Immature natural killer cell (primary cell): ENCODE measurements at regions not wholly inside any gene's neighbourhood (a gene's known extent, or its start where the extent isn't known, plus 50 kb on each side); places are given as distances from the start of the nearest gene placed in this dataset.

Experiments used
- DNase-seq, 3 donors: peaks; one replicate each; pipeline ENCODE4 v3.0.0; 2022; ENCODE audit warnings: mixed read lengths in 1 of 3
- H3K27ac Mint-ChIP-seq, 6 donors: one replicate each; pipeline ENCODE4 v1.8.0; 2020; ENCODE audit warnings: mixed read lengths in 6 of 6, mild to moderate bottlenecking in 5 of 6, inconsistent platforms in 4 of 6, moderate library complexity in 3 of 6
- H3K27me3 Mint-ChIP-seq, 3 donors: one replicate each; pipeline ENCODE4 v1.8.0; 2020 to 2021; ENCODE audit warnings: low read depth in 3 of 3, mild to moderate bottlenecking in 3 of 3, mixed read lengths in 3 of 3, moderate library complexity in 3 of 3, inconsistent platforms in 1 of 3
- H3K36me3 Mint-ChIP-seq, 3 donors: one replicate each; pipeline ENCODE4 v1.8.0; 2020; ENCODE audit warnings: mixed read lengths in 3 of 3, inconsistent platforms in 2 of 3, mild to moderate bottlenecking in 2 of 3
- H3K4me1 Mint-ChIP-seq, 2 donors: one replicate each; pipeline ENCODE4 v1.8.0; 2020; ENCODE audit warnings: inconsistent platforms in 2 of 2, mild to moderate bottlenecking in 2 of 2, mixed read lengths in 2 of 2, moderate library complexity in 1 of 2
- H3K4me3 Mint-ChIP-seq, 5 donors: one replicate each; pipeline ENCODE4 v1.8.0; 2020; ENCODE audit warnings: mild to moderate bottlenecking in 5 of 5, mixed read lengths in 5 of 5, inconsistent platforms in 3 of 5, moderate library complexity in 3 of 5
- H3K9me3 Mint-ChIP-seq, 6 donors: one replicate each; pipeline ENCODE4 v1.8.0; 2020; ENCODE audit warnings: mild to moderate bottlenecking in 6 of 6, mixed read lengths in 6 of 6, inconsistent platforms in 4 of 6, moderate library complexity in 3 of 6

- no peaks in the 10 kb centered on the region for H3K9me3 Mint-ChIP-seq
Observed at GRCh38 chr20:4560667-4561066, 125.6 kb upstream of the PRNP start.

DNA sequence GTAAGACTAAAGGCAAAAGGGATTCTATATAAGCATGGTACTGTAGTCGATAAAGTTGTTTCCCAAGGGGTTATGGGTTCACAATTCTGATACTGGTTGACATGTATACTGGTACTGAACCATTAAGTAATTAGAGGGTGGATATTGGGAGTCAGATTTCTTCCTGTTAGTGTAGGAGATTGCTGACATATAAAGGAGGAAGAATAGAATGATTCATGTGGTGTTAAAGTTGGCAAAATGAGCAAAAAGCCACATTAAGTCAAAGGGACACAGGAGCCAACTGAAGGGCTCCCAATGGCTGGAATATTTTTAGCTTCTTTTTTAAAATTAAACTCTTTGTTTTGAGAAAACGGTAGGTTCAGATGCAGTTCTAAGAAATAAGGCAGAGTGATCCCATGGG lies 126.3 kb upstream of the PRNP start:
- H3K36me3 Mint-ChIP-seq, result no peaks in the 10 kb centered on the region
- no peak for DNase-seq
- H3K4me1 Mint-ChIP-seq, result no peaks in the 10 kb centered on the region
- H3K27me3 Mint-ChIP-seq, result peaks cover 2 to 23% (median 12%) of the 10 kb centered on the region in 3 donors
- H3K9me3 Mint-ChIP-seq, result no peaks in the 10 kb centered on the region
- H3K4me3 Mint-ChIP-seq, result no peak overlapping the region
- H3K27ac Mint-ChIP-seq, result no peak overlapping the region

More at GRCh38 chr20:4560667-4561066, 125.6 kb upstream of the PRNP start:
- no peak for DNase-seq
- no peak overlapping the region for H3K4me3 Mint-ChIP-seq
- H3K4me1 Mint-ChIP-seq, result no peaks in the 10 kb centered on the region
- no peak overlapping the region for H3K27ac Mint-ChIP-seq
- peaks cover 2 to 21% (median 12%) of the 10 kb centered on the region in 3 donors for H3K27me3 Mint-ChIP-seq
- no peaks in the 10 kb centered on the region for H3K36me3 Mint-ChIP-seq

DNA sequence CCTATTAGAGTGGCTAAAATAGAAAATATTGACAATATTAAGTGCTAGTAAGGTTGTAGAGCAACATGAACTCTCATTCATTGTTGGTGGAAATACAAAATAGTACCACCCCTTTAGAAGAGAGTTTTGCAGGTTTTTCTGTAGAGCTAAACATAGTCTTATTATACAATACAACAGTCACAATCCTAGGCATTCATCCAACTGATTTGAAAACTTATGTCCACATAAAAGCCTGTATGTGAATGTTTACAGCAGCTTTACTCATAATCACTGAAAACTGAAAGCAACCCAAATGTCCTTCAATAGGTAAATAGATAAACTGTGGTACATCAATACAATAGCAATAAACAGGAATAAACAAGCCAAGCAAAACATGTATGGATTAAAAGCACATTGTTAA lies 127.2 kb upstream of the PRNP start:
- Mint-ChIP-seq H3K4me1 (no peaks in the 10 kb centered on the region), H3K9me3 (no peaks in the 10 kb centered on the region), H3K27ac (no peak overlapping the region), H3K4me3 (no peak overlapping the region), H3K27me3 (peaks cover 2 to 24% (median 9%) of the 10 kb centered on the region in 3 donors), H3K36me3 (no peaks in the 10 kb centered on the region)
- no peak for DNase-seq

DNA sequence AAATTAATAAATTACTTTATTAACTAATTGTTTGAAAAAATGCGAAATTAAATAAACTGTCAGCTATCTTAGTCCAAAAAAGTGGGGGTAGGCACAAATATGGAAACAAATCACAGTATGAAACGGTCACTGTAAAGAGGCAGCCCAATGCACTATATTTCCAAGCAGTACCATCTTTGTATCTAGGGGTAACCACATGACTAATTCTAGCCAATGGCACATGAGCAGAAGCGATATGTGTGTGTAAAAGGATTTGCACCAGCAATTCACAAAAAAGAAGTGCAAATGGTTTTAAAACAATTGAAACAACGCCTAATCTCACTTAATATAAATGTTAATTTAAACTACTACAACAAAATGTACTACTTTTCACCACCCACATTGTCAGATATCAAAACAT lies 129.5 kb upstream of the PRNP start:
- Mint-ChIP-seq H3K4me1 (no peaks in the 10 kb centered on the region), H3K27ac (no peak overlapping the region), H3K36me3 (no peaks in the 10 kb centered on the region), H3K4me3 (no peak overlapping the region), H3K9me3 (no peaks in the 10 kb centered on the region), H3K27me3 (peaks cover 2 to 24% (median 10%) of the 10 kb centered on the region in 3 donors)
- no peak for DNase-seq

GRCh38 chr20:4555188-4555890 lies 130.9 kb upstream of the PRNP start:
- Mint-ChIP-seq H3K4me3 (no peak overlapping the region), H3K36me3 (no peaks in the 10 kb centered on the region), H3K27ac (no peak overlapping the region), H3K27me3 (peaks cover 2 to 19% (median 10%) of the 10 kb centered on the region in 3 donors), H3K9me3 (no peaks in the 10 kb centered on the region), H3K4me1 (no peaks in the 10 kb centered on the region)
- DNase-seq, result no peak

DNA sequence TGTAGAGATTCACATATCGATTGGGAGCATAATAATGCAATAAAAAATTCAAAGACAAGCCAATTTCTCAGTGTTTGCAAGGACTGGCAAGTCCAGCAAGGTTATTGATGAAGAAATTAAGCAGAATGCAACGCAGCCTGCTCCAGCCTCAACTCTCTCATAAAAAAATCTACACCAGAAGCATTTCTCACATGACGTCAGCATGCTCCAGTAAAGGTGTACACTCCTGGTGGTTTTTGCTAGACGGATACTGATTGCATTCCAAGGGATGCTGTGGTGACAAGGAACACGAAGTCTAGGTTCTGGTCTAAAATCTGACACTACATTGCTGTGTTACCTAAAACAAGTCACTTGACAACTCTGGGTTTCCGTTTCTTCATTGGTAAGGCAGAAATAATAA lies 131.9 kb upstream of the PRNP start:
- H3K36me3 Mint-ChIP-seq, result no peaks in the 10 kb centered on the region
- peaks cover 2 to 19% (median 7%) of the 10 kb centered on the region in 3 donors for H3K27me3 Mint-ChIP-seq
- H3K9me3 Mint-ChIP-seq, result no peaks in the 10 kb centered on the region
- H3K27ac Mint-ChIP-seq, result no peak overlapping the region
- DNase-seq, result no peak
- no peaks in the 10 kb centered on the region for H3K4me1 Mint-ChIP-seq
- H3K4me3 Mint-ChIP-seq, result no peak overlapping the region

- peaks cover 2 to 18% (median 6%) of the 10 kb centered on the region in 3 donors for H3K27me3 Mint-ChIP-seq
- H3K9me3 Mint-ChIP-seq, result no peaks in the 10 kb centered on the region
- no peak overlapping the region for H3K27ac Mint-ChIP-seq
- no peak for DNase-seq
- no peak overlapping the region for H3K4me3 Mint-ChIP-seq
- H3K36me3 Mint-ChIP-seq, result no peaks in the 10 kb centered on the region
- no peaks in the 10 kb centered on the region for H3K4me1 Mint-ChIP-seq
Observed at GRCh38 chr20:4552075-4552640, 134.1 kb upstream of the PRNP start.

GRCh38 chr20:4550740-4551139 lies 135.5 kb upstream of the PRNP start:
- Mint-ChIP-seq H3K4me3 (no peak overlapping the region), H3K9me3 (no peaks in the 10 kb centered on the region), H3K27me3 (peaks cover 4 to 18% (median 6%) of the 10 kb centered on the region in 3 donors), H3K36me3 (no peaks in the 10 kb centered on the region), H3K4me1 (no peaks in the 10 kb centered on the region), H3K27ac (no peak overlapping the region)
- DNase-seq, result no peak

- no peak overlapping the region for H3K27ac Mint-ChIP-seq
- DNase-seq, result no peak
- no peak overlapping the region for H3K4me3 Mint-ChIP-seq
- H3K9me3 Mint-ChIP-seq, result no peaks in the 10 kb centered on the region
- no peaks in the 10 kb centered on the region for H3K36me3 Mint-ChIP-seq
- peaks cover 4 to 15% (median 6%) of the 10 kb centered on the region in 3 donors for H3K27me3 Mint-ChIP-seq
- H3K4me1 Mint-ChIP-seq, result no peaks in the 10 kb centered on the region
Observed at GRCh38 chr20:4549711-4550259, 136.5 kb upstream of the PRNP start.

DNA sequence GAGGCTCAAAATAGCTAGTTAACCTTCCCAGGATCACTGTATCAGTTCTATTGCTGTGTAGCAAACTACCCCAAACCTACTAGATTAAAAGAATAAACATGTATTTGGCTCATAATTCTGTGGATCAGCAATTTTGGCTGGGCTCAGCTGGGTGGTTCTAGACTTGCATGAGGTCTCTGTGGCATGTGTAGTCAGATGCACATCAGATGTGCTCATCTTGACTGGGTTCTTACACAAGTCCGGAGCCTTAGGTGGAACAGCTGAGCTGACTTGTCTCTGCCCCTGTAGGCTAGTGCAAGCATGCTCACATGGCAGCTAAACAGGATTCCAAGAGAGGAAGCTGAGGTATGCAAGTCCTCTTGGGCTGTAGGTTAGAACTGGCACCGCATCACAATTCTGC lies 137.7 kb upstream of the PRNP start:
- peaks cover 4 to 11% (median 5%) of the 10 kb centered on the region in 3 donors for H3K27me3 Mint-ChIP-seq
- H3K4me1 Mint-ChIP-seq, result no peaks in the 10 kb centered on the region
- no peaks in the 10 kb centered on the region for H3K36me3 Mint-ChIP-seq
- no peak overlapping the region for H3K27ac Mint-ChIP-seq
- H3K4me3 Mint-ChIP-seq, result no peak overlapping the region
- no peaks in the 10 kb centered on the region for H3K9me3 Mint-ChIP-seq
- DNase-seq, result no peak

- Mint-ChIP-seq H3K27ac (no peak overlapping the region), H3K9me3 (no peaks in the 10 kb centered on the region), H3K4me3 (no peak overlapping the region), H3K4me1 (no peaks in the 10 kb centered on the region), H3K36me3 (no peaks in the 10 kb centered on the region), H3K27me3 (peaks cover 3 to 11% (median 4%) of the 10 kb centered on the region in 3 donors)
- no peak for DNase-seq
Observed at GRCh38 chr20:4546786-4547185, 139.5 kb upstream of the PRNP start.

GRCh38 chr20:4546342-4546741 lies 139.9 kb upstream of the PRNP start:
- Mint-ChIP-seq H3K4me3 (no peak overlapping the region), H3K9me3 (no peaks in the 10 kb centered on the region), H3K27me3 (peaks cover 3 to 12% (median 4%) of the 10 kb centered on the region in 3 donors), H3K36me3 (no peaks in the 10 kb centered on the region), H3K27ac (no peak overlapping the region), H3K4me1 (no peaks in the 10 kb centered on the region)
- no peak for DNase-seq

DNA sequence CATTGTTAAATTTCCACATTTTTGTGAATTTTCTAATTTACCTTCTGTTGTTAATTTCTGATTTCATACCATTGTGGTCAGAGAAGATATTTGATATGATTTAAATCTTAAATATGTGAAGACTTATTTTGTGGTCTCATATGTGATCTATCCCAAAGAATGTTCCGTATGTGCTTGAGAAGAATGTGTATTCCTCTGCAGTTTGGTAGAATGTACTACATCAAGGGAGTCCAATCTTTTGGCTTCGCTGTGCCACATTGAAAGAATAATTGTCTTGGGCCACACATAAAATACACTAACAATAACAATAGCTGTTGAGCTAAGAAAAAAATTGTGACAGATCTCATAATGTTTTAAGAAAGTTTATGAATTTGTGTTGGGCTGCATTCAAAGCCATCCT lies 140.7 kb upstream of the PRNP start:
- Mint-ChIP-seq H3K4me1 (no peaks in the 10 kb centered on the region), H3K9me3 (no peaks in the 10 kb centered on the region), H3K36me3 (no peaks in the 10 kb centered on the region), H3K27me3 (peaks cover 3 to 16% (median 4%) of the 10 kb centered on the region in 3 donors), H3K4me3 (no peak overlapping the region), H3K27ac (no peak overlapping the region)
- no peak for DNase-seq

DNA sequence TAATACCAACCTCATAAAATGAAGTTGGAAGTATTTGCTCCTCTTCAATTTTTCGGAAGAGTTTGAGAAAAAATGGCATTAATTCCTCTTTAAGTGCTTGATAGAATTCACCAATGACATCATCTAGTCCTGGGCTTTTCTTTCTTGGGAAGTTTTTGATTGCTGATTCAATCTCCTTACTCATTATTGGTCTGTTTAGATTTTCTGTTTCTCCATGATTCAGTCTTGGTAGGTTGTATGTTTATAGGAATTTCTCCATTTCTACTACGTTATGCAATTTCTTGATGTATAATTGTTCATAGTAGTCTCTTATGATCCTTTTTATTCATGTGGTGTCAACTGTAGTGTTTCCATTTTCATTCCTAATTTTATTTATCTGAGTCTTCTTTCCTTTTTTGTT lies 141.5 kb upstream of the PRNP start:
- no peaks in the 10 kb centered on the region for H3K36me3 Mint-ChIP-seq
- peaks cover 3 to 16% (median 4%) of the 10 kb centered on the region in 3 donors for H3K27me3 Mint-ChIP-seq
- DNase-seq, result no peak

More for the DNA sequence above, 141.5 kb upstream of the PRNP start:
- H3K27ac Mint-ChIP-seq, result no peak overlapping the region
- no peak overlapping the region for H3K4me3 Mint-ChIP-seq
- H3K4me1 Mint-ChIP-seq, result no peaks in the 10 kb centered on the region
- H3K9me3 Mint-ChIP-seq, result no peaks in the 10 kb centered on the region
